ENCODE measurements at regions not wholly inside any gene's neighbourhood (a gene's known extent, or its start where the extent isn't known, plus 50 kb on each side); places are given as distances from the start of the nearest gene placed in this dataset.

DNA sequence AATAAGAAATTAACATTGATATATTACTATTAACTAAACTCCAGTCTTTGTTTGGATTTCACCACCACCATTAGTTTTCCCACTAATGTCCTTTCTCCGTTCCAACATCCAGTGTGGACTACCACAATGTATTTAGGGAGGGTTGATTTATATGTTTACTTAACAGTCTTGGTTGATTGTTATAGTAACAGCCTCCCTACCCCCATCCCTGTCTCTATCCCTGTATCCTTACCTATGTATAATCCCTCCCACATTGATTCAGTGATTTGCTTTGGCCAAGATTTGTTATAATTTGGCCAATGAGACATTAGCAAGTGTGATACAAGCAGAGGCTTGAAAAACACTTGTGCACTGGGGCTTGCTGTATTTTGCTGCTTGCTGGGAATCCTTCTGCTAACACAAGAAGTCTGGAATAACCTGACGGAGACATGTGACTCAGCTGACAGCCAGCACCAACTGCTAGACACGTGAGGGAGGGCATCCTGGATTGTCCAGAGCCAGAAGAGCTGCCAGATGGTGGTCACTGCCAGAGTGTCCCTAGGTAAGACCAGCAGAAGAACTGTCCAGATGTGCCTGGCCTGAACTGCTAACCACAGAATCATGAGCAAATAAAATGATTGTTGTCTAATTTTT lies 51.2 kb upstream of the TCF7 start:
- peaks cover 14 to 18% of the 10 kb centered on the region in 2 experiments; a peak in 3 of 4 replicates for H3K4me1 ChIP-seq (ENCODE audit: control insufficient read depth in 1 of 2, insufficient read depth in 2 of 2, low read depth in 1 of 2, low read length in 1 of 2)
- WGBS (ENCODE audit: low lambda C conversion rate): 46% methylated on average over 2 of the region's 3 CpGs

DNA sequence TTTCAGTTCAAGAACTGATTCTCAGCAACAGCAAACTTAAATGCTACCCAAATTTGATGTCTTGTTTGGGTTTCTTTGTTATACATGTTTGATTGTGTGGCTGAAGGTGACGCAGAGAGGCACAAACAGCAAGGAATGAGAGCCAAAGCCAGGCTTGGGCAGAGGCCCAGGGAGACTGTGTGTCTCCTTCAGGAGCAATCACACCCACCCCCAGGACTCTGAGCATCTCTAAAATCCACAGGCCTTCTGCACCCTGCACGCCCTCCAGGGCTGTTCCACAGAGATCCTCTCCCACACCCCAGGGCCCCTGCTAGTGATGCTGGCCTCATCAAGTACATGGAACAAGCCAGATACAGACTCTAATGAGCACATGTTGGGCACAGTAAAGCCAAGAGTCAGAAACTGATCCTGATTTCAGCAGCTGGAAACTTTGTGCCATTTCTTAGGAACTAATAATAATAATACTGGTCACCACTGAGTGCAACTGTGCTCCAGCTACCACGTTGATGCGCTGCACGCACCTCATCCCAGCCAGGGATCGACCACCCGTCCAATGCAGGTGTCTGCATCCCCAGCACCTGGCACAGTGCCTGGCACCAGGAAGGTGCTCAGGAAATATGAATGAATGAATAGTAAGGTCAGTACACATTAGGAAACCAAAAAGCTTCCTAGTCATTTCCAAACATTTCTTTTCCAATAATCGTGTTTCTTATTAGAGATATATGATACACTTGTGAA lies 54.6 kb upstream of the TCF7 start:
- no peak for DNase-seq
- TF ChIP-seq RFX5 (IDR thresholded peaks at IDR 0.05; ENCODE audit: low read length): no peak
- TF ChIP-seq, protein P1, sequence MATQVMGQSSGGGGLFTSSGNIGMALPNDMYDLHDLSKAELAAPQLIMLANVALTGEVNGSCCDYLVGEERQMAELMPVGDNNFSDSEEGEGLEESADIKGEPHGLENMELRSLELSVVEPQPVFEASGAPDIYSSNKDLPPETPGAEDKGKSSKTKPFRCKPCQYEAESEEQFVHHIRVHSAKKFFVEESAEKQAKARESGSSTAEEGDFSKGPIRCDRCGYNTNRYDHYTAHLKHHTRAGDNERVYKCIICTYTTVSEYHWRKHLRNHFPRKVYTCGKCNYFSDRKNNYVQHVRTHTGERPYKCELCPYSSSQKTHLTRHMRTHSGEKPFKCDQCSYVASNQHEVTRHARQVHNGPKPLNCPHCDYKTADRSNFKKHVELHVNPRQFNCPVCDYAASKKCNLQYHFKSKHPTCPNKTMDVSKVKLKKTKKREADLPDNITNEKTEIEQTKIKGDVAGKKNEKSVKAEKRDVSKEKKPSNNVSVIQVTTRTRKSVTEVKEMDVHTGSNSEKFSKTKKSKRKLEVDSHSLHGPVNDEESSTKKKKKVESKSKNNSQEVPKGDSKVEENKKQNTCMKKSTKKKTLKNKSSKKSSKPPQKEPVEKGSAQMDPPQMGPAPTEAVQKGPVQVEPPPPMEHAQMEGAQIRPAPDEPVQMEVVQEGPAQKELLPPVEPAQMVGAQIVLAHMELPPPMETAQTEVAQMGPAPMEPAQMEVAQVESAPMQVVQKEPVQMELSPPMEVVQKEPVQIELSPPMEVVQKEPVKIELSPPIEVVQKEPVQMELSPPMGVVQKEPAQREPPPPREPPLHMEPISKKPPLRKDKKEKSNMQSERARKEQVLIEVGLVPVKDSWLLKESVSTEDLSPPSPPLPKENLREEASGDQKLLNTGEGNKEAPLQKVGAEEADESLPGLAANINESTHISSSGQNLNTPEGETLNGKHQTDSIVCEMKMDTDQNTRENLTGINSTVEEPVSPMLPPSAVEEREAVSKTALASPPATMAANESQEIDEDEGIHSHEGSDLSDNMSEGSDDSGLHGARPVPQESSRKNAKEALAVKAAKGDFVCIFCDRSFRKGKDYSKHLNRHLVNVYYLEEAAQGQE (IDR thresholded peaks at IDR 0.05; ENCODE audit: low read depth, low read length): no peak
- Histone ChIP-seq H3K9ac (no peak overlapping the region), H3K4me3 (ENCODE audit: low read depth in 2 of 2, low read length in 1 of 2) (no peak overlapping the region), H3K36me3 (replicated peaks in 1 of 2; ENCODE audit: control insufficient read depth in 1 of 2, insufficient read depth in 2 of 2, low read length in 1 of 2) (no peaks in the 10 kb centered on the region), H2AFZ (ENCODE audit: low read depth) (peak overlapping the region; percentile 92; the same call in 1 of the 2 replicates), H3K79me2 (ENCODE audit: insufficient read depth) (no peaks in the 10 kb centered on the region), H3K9me3 (no peaks in the 10 kb centered on the region), H3K27me3 (ENCODE audit: insufficient read depth) (no peaks in the 10 kb centered on the region), H3K4me2 (no peak overlapping the region), H3K27ac (ENCODE audit: low read depth in 2 of 2, low read length in 1 of 2) (peak overlapping the region in 1 of 2 experiments; percentile 87; a peak in 3 of 4 replicates), H3F3A (replicated peaks; ENCODE audit: insufficient read depth) (peaks cover 15% of the 10 kb centered on the region), H3K9me2 (no peaks in the 10 kb centered on the region), H3K4me1 (ENCODE audit: control insufficient read depth in 1 of 2, insufficient read depth in 2 of 2, low read depth in 1 of 2, low read length in 1 of 2) (peaks cover 14 to 18% of the 10 kb centered on the region in 2 experiments; a peak in 3 of 4 replicates), H4K20me1 (ENCODE audit: insufficient read depth) (no peaks in the 10 kb centered on the region)
- WGBS (ENCODE audit: low lambda C conversion rate): 92% methylated on average over 8 of the region's 8 CpGs
- POLR2A ChIA-PET: no interaction called here
- CTCF ChIA-PET: interaction anchor here (1.0 to 3.3 kb wide), 6 partner anchors 21 to 85 kb away, joined by 3 to 26 read pairs (median 3); no protein-coding TSS in a partner anchor

More for the DNA sequence above, 51.2 kb upstream of the TCF7 start:
- Histone ChIP-seq H3K9me2 (no peaks in the 10 kb centered on the region), H4K20me1 (ENCODE audit: insufficient read depth) (no peaks in the 10 kb centered on the region), H3K36me3 (replicated peaks in 1 of 2; ENCODE audit: control insufficient read depth in 1 of 2, insufficient read depth in 2 of 2, low read length in 1 of 2) (no peaks in the 10 kb centered on the region), H3F3A (replicated peaks; ENCODE audit: insufficient read depth) (peaks cover 19% of the 10 kb centered on the region), H3K27ac (ENCODE audit: low read depth in 2 of 2, low read length in 1 of 2) (no peak overlapping the region), H3K4me3 (ENCODE audit: low read depth in 2 of 2, low read length in 1 of 2) (no peak overlapping the region), H2AFZ (ENCODE audit: low read depth) (no peak overlapping the region), H3K27me3 (ENCODE audit: insufficient read depth) (no peaks in the 10 kb centered on the region), H3K4me2 (no peak overlapping the region), H3K9me3 (no peaks in the 10 kb centered on the region), H3K79me2 (ENCODE audit: insufficient read depth) (no peaks in the 10 kb centered on the region), H3K9ac (no peak overlapping the region)
- ChIA-PET POLR2A (interaction anchor here (1.2 kb wide), 1 partner anchor 112 kb away, joined by 3 read pairs; no protein-coding TSS in a partner anchor), CTCF (interaction anchor here (0.7 to 4.9 kb wide), 3 partner anchors 24 to 78 kb away, joined by 4 to 20 read pairs (median 4); no protein-coding TSS in a partner anchor)
- DNase-seq: no peak
- no peak for TF ChIP-seq RAD21 (IDR thresholded peaks at IDR 0.05; ENCODE audit: low read length)
- TF ChIP-seq, protein P1 (IDR thresholded peaks at IDR 0.05; ENCODE audit: low read depth, low read length): no peak
- TF ChIP-seq RCOR1 (IDR thresholded peaks at IDR 0.05; ENCODE audit: low read length): no peak
- TF ChIP-seq CHD2 (IDR thresholded peaks at IDR 0.05; ENCODE audit: low read length, partially characterized antibody): no peak
- no peak for TF ChIP-seq POLR2AphosphoS5 (IDR thresholded peaks at IDR 0.05; ENCODE audit: low read depth, low read length)
- TF ChIP-seq FOXJ3 (CRISPR knock-in tag; IDR thresholded peaks at IDR 0.05): no peak
- TF ChIP-seq MXI1 (IDR thresholded peaks at IDR 0.05; ENCODE audit: low read depth, low read length): peak; percentile 89
